SHP77 treated with DMSO at 0.1 percent for 48 hours (cell line): ENCODE measurements at regions not wholly inside any gene's neighbourhood (a gene's known extent, or its start where the extent isn't known, plus 50 kb on each side); places are given as distances from the start of the nearest gene placed in this dataset.

Experiments
- DNase-seq: peaks from one replicate; lab custom pipeline; 2025; lab: John Stamatoyannopoulos, UW

DNA sequence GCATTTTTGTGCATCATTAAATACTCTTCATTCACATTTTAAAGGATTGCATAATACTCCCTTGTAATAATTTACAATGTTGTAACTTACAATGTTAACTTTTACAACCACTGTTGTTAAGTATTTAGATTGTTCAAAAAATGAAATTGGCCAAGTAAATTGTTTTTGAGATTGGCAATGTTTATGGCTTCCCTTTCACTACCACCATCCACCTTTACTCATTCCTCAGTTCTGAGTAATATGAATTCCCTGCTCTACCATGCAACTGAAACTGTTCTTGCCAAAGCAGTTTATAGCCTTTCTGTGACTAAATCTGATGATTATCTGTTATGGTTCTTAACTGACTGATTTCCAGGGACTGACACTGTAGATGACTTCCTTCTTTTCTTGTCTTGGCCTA is 80.5 kb upstream of the TMEM106B start:
- no peak for DNase-seq

DNA sequence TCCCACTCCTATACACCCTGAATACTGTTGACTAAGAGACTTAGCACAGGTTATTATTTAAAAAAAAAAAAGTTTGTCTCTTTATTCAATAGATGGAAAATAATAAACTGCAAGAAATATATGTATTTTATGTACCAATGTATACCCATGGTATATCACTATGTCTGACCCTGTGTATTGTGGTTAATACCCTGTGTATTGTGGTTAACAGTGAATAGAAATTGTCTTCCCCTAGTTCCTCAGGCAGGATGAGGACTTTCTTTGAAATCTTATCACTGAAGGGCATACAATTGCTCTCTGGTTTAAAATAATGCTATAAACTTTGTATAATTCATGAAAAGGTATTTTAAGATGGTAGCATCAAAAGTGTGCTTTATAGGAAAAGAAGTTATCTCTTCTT is 80.0 kb upstream of the TMEM106B start:
- no peak for DNase-seq

DNA sequence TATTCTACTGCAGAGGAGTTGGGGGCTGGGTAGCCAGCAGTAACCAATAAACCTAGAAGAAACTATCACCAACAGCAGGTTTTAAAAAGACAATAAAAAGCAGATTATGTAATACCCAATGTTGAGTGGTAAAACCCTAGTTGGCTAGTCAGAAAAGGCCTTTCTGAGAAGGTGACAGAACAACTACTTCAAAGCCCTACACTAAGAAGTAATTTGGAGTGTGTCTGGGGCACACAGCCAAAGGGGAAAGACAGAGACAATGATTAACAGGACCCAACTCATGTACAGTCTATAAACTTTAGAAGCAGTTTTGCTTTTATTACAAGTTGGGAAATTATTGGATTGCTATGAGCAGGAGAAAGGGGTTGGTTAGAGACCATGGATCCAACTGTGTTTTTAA is 77.2 kb upstream of the TMEM106B start:
- no peak for DNase-seq

DNA sequence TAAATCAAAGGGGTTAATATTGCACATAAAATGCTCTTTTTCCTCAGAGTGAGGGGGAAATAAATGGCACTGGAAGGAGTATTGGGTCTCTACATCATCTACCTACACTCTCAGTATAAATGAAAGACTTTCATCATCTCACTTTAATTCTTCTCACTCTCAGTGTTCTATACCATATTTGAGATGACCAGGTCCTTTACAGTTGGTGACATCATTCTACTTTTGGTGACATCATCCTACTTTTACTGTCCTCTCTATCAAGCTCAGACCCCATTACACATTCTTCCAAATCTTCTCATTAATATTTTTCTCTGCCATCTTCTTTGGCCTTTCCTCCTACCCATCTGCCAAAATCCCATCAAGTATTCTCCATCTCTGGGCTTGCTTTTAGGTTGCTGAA is 74.6 kb upstream of the TMEM106B start:
- no peak for DNase-seq

DNA sequence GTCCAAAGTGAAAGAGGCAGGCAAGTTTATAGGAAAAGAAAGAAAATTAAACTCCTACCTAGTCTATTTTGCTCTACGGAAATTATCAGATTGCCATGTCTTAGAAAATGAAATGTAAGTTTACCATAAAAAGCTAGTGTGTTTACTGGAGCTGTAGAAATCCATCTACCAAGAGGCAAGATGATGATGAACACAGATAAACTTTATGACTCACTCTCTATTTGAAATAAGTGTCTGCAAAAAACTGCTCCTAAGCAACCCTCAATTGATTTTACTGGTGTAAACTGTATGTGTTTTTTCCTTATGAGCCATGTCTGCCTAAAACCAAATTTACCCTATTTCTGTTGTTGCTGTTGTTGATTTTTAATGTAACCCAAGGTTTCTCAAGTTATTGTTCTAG is 73.8 kb upstream of the TMEM106B start:
- DNase-seq: no peak

DNA sequence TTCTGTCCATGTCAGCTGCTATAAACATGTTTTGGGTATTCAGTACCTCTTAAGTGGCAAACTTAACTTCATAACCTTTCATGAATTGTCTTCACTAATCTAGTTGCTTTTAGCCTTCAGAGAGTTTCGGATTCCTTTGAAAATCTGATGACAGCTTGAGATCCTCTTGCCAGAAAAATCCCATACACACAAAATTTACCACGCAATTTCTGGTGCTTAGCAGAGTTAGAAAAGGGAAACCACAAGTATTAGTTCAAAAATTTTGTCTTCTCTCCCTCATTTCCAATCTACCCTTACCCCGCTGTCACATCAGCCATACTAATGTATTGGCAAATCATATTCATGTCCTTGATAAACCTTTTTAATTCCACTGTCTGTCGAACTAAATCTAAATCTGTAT is 72.7 kb upstream of the TMEM106B start:
- DNase-seq: no peak

DNA sequence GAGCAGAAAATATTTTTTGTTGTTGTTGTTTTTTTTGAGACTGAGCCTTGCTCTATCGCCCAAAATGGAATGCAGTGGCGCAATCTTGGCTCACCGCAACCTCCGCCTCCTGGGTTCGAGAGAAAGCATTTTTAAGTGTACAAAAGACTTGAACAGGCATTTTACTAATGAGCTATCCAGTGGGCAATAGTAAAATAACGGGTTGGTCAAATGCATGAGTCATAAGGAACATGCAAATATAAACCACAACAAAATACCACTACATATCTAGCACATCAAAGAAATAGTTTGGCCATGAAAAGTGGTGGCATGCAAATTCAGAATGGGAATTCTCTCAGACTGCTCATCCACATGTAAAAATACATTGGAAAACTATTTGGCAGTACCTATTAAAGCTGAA is 71.7 kb upstream of the TMEM106B start:
- DNase-seq: no peak

DNA sequence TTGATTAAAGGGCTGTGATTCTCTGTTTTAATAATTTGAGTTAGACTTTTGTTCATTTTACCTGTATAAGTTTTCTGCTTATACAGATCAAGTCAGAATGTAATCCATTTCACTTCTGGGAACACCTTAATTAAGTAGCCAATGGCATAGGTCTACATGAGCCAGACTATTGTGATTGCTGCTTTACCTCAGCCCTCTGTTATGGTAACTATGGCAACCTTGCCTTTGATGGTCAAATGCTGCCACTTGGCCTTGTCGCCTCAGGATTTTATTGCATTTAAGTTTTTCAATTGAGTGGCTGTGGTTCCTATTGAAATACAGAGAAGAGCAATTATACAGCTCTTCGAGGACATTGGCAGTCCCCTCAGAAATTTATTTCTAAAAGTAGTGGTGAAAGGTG is 64.3 kb upstream of the TMEM106B start:
- DNase-seq: no peak

DNA sequence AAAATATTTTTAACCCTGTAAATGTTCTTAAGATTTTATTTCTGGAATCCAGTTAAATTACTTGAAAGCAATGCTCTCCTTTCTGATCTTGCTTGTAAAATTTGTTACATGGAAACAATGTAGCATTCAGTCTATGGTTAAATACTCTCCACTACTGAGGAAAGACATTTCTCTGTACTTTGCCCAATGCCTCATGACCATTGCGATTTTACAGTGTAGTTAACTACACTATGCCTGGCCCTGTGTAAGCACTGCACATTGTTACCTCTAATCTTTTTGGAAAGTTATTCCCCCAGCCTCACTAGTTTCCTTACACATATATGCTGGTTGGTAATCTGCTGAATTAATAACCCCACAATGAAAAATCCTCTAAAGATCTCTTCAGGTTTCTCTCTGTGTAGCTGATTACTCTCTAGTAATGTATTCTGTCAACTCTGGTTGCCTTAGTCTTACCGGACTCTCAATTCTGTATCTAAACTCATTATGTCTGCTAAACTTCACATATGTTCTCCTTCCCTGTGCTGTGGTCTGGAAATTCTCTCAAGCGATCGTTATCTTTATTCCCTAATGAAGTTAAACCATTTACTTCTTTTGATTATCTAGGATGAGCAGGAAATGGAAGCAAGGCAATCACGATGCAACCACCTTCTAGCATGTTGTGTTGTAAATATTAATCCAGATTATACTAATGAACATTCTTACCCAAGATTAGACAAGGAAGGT is 58.7 kb upstream of the TMEM106B start:
- no peak for DNase-seq

DNA sequence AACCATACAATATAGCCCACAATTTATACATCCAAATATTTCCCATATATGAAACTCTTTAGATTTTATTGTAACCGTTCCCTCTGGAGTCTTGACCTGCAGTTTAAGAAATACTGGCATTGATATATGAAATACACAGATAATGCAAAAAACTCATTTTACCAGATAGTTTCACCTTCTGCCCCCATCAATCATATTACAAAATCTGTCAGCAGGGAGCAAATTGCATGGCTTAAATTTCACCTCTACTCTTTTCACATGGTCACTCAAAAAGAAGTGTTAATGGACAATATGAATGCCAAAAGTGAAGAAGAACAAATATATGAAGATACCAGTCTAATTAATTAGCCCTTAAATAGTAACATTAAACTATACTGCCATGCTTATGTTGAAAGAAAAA is 57.0 kb upstream of the TMEM106B start:
- no peak for DNase-seq

DNA sequence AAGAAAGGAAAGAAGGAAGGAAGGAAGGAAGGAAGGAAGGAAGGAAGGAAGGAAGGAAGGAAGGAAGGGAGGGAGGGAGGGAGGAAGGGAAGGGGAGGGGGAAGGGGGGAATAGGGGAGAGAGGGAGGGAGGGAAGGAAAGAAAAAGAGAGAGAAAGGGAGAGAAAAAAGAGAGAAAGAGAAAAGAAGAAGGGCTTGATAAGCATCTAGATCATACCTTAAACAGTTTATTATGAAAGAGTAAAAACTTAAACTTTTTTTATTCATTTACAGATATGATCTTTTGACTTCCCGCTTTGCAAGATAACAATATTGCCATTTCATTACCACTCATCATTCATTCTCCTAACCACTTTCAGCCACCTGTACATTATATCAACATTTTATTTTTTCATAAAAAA is 53.6 kb upstream of the TMEM106B start:
- DNase-seq: no peak

DNA sequence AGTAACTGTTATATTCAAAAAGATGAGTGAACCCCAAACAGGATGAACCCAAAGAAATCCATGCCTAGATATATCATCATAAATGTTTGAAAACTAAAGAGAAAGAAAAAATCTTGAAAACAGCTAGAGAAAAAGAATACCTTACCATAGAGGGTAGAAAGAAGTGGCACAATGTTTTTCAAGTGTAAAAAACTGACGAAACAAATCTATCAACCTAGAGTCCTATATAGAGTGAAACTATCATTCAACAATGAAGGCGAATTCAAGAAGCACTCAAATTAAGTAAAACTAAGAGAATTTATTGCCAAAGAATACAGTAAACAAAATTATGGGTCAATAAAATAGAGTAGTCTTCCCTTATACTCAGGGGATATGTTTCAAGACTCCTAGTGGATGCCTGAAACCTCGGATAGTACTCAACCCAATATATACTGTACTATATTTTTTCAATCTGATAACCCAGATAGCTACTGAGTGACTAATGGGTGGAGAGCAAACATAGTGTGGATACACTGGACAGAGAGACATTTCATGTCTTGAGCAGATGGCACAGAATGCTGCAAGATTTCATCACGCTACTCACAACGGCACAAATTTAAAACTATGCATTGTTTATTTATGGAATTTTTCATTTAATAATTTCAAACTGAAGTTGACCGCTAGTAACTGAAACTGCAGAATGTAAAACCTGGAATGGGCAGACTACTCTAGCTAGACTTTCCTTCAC is 52.6 kb upstream of the TMEM106B start:
- DNase-seq: no peak

DNA sequence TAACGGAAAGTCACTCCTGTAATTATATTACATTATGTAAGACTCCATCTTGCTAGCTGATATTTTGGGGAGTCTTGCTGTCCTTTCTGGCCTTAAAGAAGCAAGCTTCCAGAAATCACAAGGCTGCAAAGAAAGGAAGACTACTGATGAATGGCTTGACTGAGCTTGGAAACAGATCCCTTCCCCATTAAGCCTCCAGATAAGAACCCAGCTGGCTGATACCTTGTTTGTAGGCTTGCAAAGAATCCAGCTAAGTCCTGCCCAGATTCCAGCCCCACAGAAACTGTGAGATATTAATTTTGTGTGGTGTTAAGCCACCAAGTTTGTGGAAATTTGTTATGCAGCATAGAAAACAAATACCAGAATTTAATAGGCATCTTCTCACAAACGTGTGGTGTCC is 49.9 kb upstream of the TMEM106B start:
- no peak for DNase-seq
